Activated CD8-positive, alpha-beta T cell treated with anti-CD3 and anti-CD28 coated beads for 36 hours (primary cell): ENCODE measurements at regions not wholly inside any gene's neighbourhood (a gene's known extent, or its start where the extent isn't known, plus 50 kb on each side); places are given as distances from the start of the nearest gene placed in this dataset.

Experiments used
- ATAC-seq: fragments of 200-7000 bp; cut with Tn5 transposase; one replicate; pipeline ENCODE4 v1.10.0; 2021; ENCODE audit warnings: mild to moderate bottlenecking, moderate library complexity
- CTCF ChIA-PET: fragments of 350-600 bp; sonication (Branson Sonifier 250); formaldehyde crosslinking; loops from one replicate; lab custom pipeline; 2021; ENCODE audit warnings: antibody characterized with exemption; lab: Charles Lee
- POLR2A ChIA-PET: fragments of 350-600 bp; sonication (Branson Sonifier 250); formaldehyde crosslinking; loops from one replicate; lab custom pipeline; 2021; ENCODE audit warnings: antibody characterized with exemption; lab: Charles Lee
- DNase-seq: peaks from one replicate; pipeline ENCODE4 v3.0.0-alpha.2; 2020
- H3K27ac Mint-ChIP-seq: one replicate; pipeline ENCODE4 v1.8.0; 2021; ENCODE audit warnings: mild to moderate bottlenecking, mixed read lengths
- H3K27me3 Mint-ChIP-seq: one replicate; pipeline ENCODE4 v1.8.0; 2021; ENCODE audit warnings: mixed read lengths
- H3K36me3 Mint-ChIP-seq: one replicate; pipeline ENCODE4 v1.8.0; 2021; ENCODE audit warnings: low read depth, mixed read lengths
- H3K4me1 Mint-ChIP-seq: one replicate; pipeline ENCODE4 v1.8.0; 2021; ENCODE audit warnings: low read depth, mixed read lengths
- H3K4me3 Mint-ChIP-seq: one replicate; pipeline ENCODE4 v1.8.0; 2021; ENCODE audit warnings: mild to moderate bottlenecking, moderate library complexity, mixed read lengths
- H3K9me3 Mint-ChIP-seq: one replicate; pipeline ENCODE4 v1.8.0; 2021; ENCODE audit warnings: mixed read lengths
- CTCF ChIP-seq: fragments of 200-600 bp; IDR thresholded peaks from one replicate; pipeline ENCODE4 v1.8.0; 2022; ENCODE audit warnings: antibody characterized with exemption, mild to moderate bottlenecking
- intact Hi-C: fragments of 100-400 bp; cut with micrococcal nuclease; formaldehyde crosslinking; loops from one replicate; pipeline ENCODE4 v1.10.0; 2022

GRCh38 chr5:97600486-97600885, 417.4 kb upstream of the RIOK2 start:
- Mint-ChIP-seq H3K4me1 (no peaks in the 10 kb centered on the region), H3K9me3 (peaks cover 15% of the 10 kb centered on the region), H3K27ac (no peak overlapping the region), H3K4me3 (no peak overlapping the region), H3K36me3 (peaks cover 1% of the 10 kb centered on the region), H3K27me3 (no peaks in the 10 kb centered on the region)
- no peak for TF ChIP-seq CTCF
- CTCF ChIA-PET = no interaction called here
- DNase-seq (no peak), ATAC-seq (no peak)
- POLR2A ChIA-PET = no interaction called here
- intact Hi-C loops = no loop called here

- H3K27me3 Mint-ChIP-seq = no peaks in the 10 kb centered on the region
- POLR2A ChIA-PET = no interaction called here
These were observed 418.6 kb upstream of the RIOK2 start for GRCh38 chr5:97601651-97602050.

GRCh38 chr5:97606531-97606930, 423.5 kb upstream of the RIOK2 start:
- DNase-seq (no peak), ATAC-seq (no peak)
- ChIA-PET CTCF (no interaction called here), POLR2A (no interaction called here)
- Mint-ChIP-seq H3K4me3 (no peak overlapping the region), H3K27me3 (no peaks in the 10 kb centered on the region), H3K36me3 (no peaks in the 10 kb centered on the region), H3K9me3 (peaks cover 4% of the 10 kb centered on the region), H3K4me1 (no peaks in the 10 kb centered on the region), H3K27ac (no peak overlapping the region)
- intact Hi-C loops = no loop called here
- no peak for TF ChIP-seq CTCF

More at GRCh38 chr5:97601651-97602050, 418.6 kb upstream of the RIOK2 start:
- Mint-ChIP-seq H3K27ac (no peak overlapping the region), H3K36me3 (peaks cover 1% of the 10 kb centered on the region), H3K4me1 (no peaks in the 10 kb centered on the region), H3K9me3 (peaks cover 15% of the 10 kb centered on the region), H3K4me3 (no peak overlapping the region)
- DNase-seq = no peak
- no peak for TF ChIP-seq CTCF
- CTCF ChIA-PET = interaction anchor here (1.6 kb wide), 1 partner anchor 12 kb away, joined by 4 read pairs; no protein-coding TSS in a partner anchor
- ATAC-seq = no peak
- intact Hi-C loops = no loop called here

- no peak for TF ChIP-seq CTCF
- POLR2A ChIA-PET = no interaction called here
These were observed 425.5 kb upstream of the RIOK2 start for GRCh38 chr5:97608501-97608900.

GRCh38 chr5:97618721-97619120, 435.7 kb upstream of the RIOK2 start:
- POLR2A ChIA-PET = no interaction called here
- peaks cover 8% of the 10 kb centered on the region for H3K9me3 Mint-ChIP-seq
- TF ChIP-seq CTCF = no peak
- H3K4me3 Mint-ChIP-seq = no peak overlapping the region
- DNase-seq = no peak
- H3K27ac Mint-ChIP-seq = no peak overlapping the region
- H3K4me1 Mint-ChIP-seq = no peaks in the 10 kb centered on the region
- ATAC-seq = no peak
- H3K27me3 Mint-ChIP-seq = no peaks in the 10 kb centered on the region
- no peaks in the 10 kb centered on the region for H3K36me3 Mint-ChIP-seq
- CTCF ChIA-PET = no interaction called here
- intact Hi-C loops = no loop called here

More at GRCh38 chr5:97608501-97608900, 425.5 kb upstream of the RIOK2 start:
- intact Hi-C loops = no loop called here
- H3K4me1 Mint-ChIP-seq = no peaks in the 10 kb centered on the region
- H3K4me3 Mint-ChIP-seq = no peak overlapping the region
- peaks cover 2% of the 10 kb centered on the region for H3K9me3 Mint-ChIP-seq
- H3K27ac Mint-ChIP-seq = no peak overlapping the region
- H3K27me3 Mint-ChIP-seq = no peaks in the 10 kb centered on the region
- CTCF ChIA-PET = no interaction called here
- DNase-seq (no peak), ATAC-seq (no peak)
- H3K36me3 Mint-ChIP-seq = no peaks in the 10 kb centered on the region
